ENCODE measurements at regions not wholly inside any gene's neighbourhood (a gene's known extent, or its start where the extent isn't known, plus 50 kb on each side); places are given as distances from the start of the nearest gene placed in this dataset.

DNA sequence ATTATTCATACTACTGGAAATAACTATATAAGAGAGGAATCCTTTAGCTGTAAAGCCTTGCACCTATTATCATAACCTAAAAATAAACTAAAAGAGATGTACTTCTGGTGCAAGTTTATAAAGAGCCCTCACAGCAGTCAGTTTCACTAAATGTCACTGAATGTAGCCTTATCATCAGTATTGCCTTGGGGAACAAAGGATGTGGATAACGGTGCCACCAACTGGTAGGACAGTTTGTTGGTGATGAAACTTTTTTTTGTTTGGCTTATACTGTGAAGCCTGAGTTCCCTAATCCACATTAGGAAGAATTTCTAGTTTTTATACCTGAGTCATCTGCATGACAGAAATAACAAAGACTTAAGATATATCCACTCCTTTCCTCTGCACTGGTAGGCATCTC, 117.9 kb upstream of the COL1A2 start:
- H3K4me2 ChIP-seq (ENCODE audit: low read length), result no peak overlapping the region
- DNase-seq (peak; percentile 59), ATAC-seq (peak; percentile 95)
- H3F3A ChIP-seq (ENCODE audit: low read length, unreplicated experiment), result no peaks in the 10 kb centered on the region
- H4K20me1 ChIP-seq (ENCODE audit: low read length), result no peaks in the 10 kb centered on the region
- no peaks in the 10 kb centered on the region for H3K9me2 ChIP-seq (replicated peaks; ENCODE audit: low read length)
- no peak overlapping the region for H3K4me3 ChIP-seq (ENCODE audit: low read length)
- intact Hi-C loops (cut with micrococcal nuclease), result loop anchor here (1.0 to 5.0 kb wide), 6 partner anchors 169 to 654 kb away; partner anchors contain the start of gene TFPI2
- no peak overlapping the region for H3K27ac ChIP-seq (ENCODE audit: low read length)
- H2AFZ ChIP-seq (ENCODE audit: low read length), result no peak overlapping the region
- no TSS peak for BruUV-seq (replicated peaks)
- ChIA-PET CTCF (interaction anchor here (0.7 kb wide), 1 partner anchor 9 kb away, joined by 3 read pairs; no protein-coding TSS in a partner anchor), POLR2A (ENCODE audit: unreplicated experiment) (no interaction called here)
- H3K27me3 ChIP-seq (ENCODE audit: low read length), result peaks cover 31% of the 10 kb centered on the region; the same call in 1 of the 2 replicates
- TF ChIP-seq, protein P1, sequence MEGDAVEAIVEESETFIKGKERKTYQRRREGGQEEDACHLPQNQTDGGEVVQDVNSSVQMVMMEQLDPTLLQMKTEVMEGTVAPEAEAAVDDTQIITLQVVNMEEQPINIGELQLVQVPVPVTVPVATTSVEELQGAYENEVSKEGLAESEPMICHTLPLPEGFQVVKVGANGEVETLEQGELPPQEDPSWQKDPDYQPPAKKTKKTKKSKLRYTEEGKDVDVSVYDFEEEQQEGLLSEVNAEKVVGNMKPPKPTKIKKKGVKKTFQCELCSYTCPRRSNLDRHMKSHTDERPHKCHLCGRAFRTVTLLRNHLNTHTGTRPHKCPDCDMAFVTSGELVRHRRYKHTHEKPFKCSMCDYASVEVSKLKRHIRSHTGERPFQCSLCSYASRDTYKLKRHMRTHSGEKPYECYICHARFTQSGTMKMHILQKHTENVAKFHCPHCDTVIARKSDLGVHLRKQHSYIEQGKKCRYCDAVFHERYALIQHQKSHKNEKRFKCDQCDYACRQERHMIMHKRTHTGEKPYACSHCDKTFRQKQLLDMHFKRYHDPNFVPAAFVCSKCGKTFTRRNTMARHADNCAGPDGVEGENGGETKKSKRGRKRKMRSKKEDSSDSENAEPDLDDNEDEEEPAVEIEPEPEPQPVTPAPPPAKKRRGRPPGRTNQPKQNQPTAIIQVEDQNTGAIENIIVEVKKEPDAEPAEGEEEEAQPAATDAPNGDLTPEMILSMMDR (conservative IDR thresholded peaks at IDR 0.05; ENCODE audit: low read depth, low read length), result peak; percentile 67
- no peak for TF ChIP-seq EZH2 (IDR thresholded peaks at IDR 0.05; ENCODE audit: low read length, unreplicated experiment)
- H3K79me2 ChIP-seq (ENCODE audit: low read length), result no peaks in the 10 kb centered on the region
- no peak overlapping the region for H3K9ac ChIP-seq (ENCODE audit: low read length)
- no peaks in the 10 kb centered on the region for H3K36me3 ChIP-seq (ENCODE audit: low read depth, low read length)
- no peaks in the 10 kb centered on the region for H3K4me1 ChIP-seq (ENCODE audit: insufficient read depth, low read length)
- no peaks in the 10 kb centered on the region for H3K9me3 ChIP-seq (ENCODE audit: low read length)

- no peak for TF ChIP-seq EZH2 (IDR thresholded peaks at IDR 0.05; ENCODE audit: low read length, unreplicated experiment)
- no peak for TF ChIP-seq EZH2phosphoT487 (IDR thresholded peaks at IDR 0.05; ENCODE audit: borderline replicate concordance, low read length)
- TF ChIP-seq, protein P1 (conservative IDR thresholded peaks at IDR 0.05; ENCODE audit: low read depth, low read length), result no peak
- no peak overlapping the region for H3K4me2 ChIP-seq (ENCODE audit: low read length)
- H3K9me2 ChIP-seq (replicated peaks; ENCODE audit: low read length), result no peaks in the 10 kb centered on the region
- no peaks in the 10 kb centered on the region for H3F3A ChIP-seq (ENCODE audit: low read length, unreplicated experiment)
- H3K4me1 ChIP-seq (ENCODE audit: insufficient read depth, low read length), result no peaks in the 10 kb centered on the region
- H3K79me2 ChIP-seq (ENCODE audit: low read length), result no peaks in the 10 kb centered on the region
- H2AFZ ChIP-seq (ENCODE audit: low read length), result no peak overlapping the region
- intact Hi-C loops (cut with micrococcal nuclease), result loop anchor here (2.0 to 5.0 kb wide), 5 partner anchors 170 to 655 kb away; partner anchors contain the start of gene TFPI2
- no peaks in the 10 kb centered on the region for H4K20me1 ChIP-seq (ENCODE audit: low read length)
- H3K9me3 ChIP-seq (ENCODE audit: low read length), result no peaks in the 10 kb centered on the region
- peaks cover 36% of the 10 kb centered on the region; the same call in 1 of the 2 replicates for H3K27me3 ChIP-seq (ENCODE audit: low read length)
- ATAC-seq, result peak; percentile 31
- DNase-seq, result no peak
- ChIA-PET POLR2A (ENCODE audit: unreplicated experiment) (no interaction called here), CTCF (interaction anchor here (0.7 kb wide), 1 partner anchor 8 kb away, joined by 3 read pairs; no protein-coding TSS in a partner anchor)
- no peak overlapping the region for H3K4me3 ChIP-seq (ENCODE audit: low read length)
- no peak overlapping the region for H3K27ac ChIP-seq (ENCODE audit: low read length)
- no peaks in the 10 kb centered on the region for H3K36me3 ChIP-seq (ENCODE audit: low read depth, low read length)
- BruUV-seq (replicated peaks), result no TSS peak
- H3K9ac ChIP-seq (ENCODE audit: low read length), result no peak overlapping the region
Measured at GRCh38 chr7:94277236-94277635, 117.5 kb upstream of the COL1A2 start.

DNA sequence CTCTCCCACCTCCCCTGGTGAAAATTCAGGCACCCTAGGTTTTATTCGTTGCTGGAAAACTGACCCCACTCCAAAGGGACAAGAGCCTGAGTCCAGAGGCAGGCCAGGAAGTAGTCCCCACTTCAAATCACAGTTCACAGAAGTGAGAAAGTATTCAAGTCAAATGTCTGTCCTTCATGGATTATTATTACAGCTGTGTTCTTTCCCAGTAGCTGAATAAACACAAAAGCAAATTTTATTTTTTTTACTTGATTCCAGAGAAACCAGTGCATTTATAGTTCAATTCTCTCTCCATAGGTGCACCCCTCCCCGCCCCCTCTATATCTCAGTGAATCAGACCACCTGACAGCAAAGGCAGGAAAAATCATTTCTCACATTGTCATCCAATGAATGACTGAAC, 113.8 kb upstream of the COL1A2 start:
- POLR2A ChIA-PET (ENCODE audit: unreplicated experiment), result no interaction called here
- Histone ChIP-seq H3K4me3 (ENCODE audit: low read length) (no peak overlapping the region), H3K36me3 (ENCODE audit: low read depth, low read length) (no peaks in the 10 kb centered on the region), H3K4me2 (ENCODE audit: low read length) (no peak overlapping the region), H3F3A (ENCODE audit: low read length, unreplicated experiment) (no peaks in the 10 kb centered on the region), H4K20me1 (ENCODE audit: low read length) (no peaks in the 10 kb centered on the region), H3K27me3 (ENCODE audit: low read length) (peaks cover 40% of the 10 kb centered on the region), H3K9me2 (replicated peaks; ENCODE audit: low read length) (no peaks in the 10 kb centered on the region), H3K9me3 (ENCODE audit: low read length) (no peaks in the 10 kb centered on the region), H3K79me2 (ENCODE audit: low read length) (no peaks in the 10 kb centered on the region), H2AFZ (ENCODE audit: low read length) (no peak overlapping the region), H3K4me1 (ENCODE audit: insufficient read depth, low read length) (no peaks in the 10 kb centered on the region), H3K27ac (ENCODE audit: low read length) (no peak overlapping the region), H3K9ac (ENCODE audit: low read length) (no peak overlapping the region)
- TF ChIP-seq EZH2phosphoT487 (IDR thresholded peaks at IDR 0.05; ENCODE audit: borderline replicate concordance, low read length), result no peak
- TF ChIP-seq, protein P1 (conservative IDR thresholded peaks at IDR 0.05; ENCODE audit: low read depth, low read length), result no peak
- TF ChIP-seq EZH2 (IDR thresholded peaks at IDR 0.05; ENCODE audit: low read length, unreplicated experiment), result no peak
- DNase-seq, result no peak
- CTCF ChIA-PET, result no interaction called here
- BruUV-seq (replicated peaks), result no TSS peak
- ATAC-seq, result no peak
- intact Hi-C loops (cut with micrococcal nuclease), result loop anchor here (10.0 kb wide), 1 partner anchor 1194 kb away; no protein-coding TSS in a partner anchor
